HT-29 (cell line): ENCODE measurements at regions not wholly inside any gene's neighbourhood (a gene's known extent, or its start where the extent isn't known, plus 50 kb on each side); places are given as distances from the start of the nearest gene placed in this dataset.
A peak's percentile ranks its signal among the peaks of the same experiment; 100 is the strongest.
"Not testable (repeated sequence)": the region's sequence is repeated elsewhere in the genome, so short reads cannot be mapped to it uniquely, and the experiment has no call there.

Source experiments
- DNase-seq: peaks from one replicate; pipeline ENCODE4 v3.0.0-alpha.2; 2015; ENCODE audit warnings: low spot score

DNA sequence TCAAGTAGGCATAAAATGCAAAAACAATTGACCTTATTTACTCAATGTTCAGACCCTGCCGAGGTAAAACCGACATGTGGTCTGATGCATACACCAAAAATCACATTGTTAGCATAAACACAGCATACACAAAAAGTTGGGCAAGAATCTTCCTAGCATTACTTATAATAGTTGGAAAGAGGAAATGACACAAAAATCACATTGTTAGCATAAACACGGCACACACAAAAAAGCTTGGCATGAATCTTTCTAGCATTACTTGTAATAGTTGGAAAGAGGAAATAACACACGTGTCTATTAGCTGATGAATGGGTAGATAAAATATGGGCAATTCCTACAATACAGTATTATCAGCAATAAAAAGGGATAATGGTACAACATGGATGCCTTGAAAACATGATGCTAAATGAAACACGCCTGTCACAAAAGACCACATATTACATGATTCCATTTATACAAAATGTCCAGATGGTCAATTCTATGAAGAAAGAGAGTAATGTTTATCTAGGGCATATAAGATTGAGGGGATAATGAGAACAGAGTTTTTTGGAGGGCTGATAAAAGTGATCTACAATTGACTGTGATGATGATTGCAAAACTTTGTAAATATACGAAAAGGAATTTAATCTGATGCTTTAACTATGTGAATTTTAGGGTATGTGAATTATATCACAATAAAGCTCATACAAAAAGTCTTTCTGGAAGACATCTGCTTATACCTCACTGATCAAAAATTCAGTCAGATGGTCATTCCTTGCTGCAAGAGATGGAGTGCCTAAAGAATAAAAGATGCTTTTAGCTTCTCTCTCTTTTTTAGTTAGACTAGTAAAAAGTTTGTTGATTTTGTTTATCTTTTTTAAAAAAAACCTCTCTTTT lies 1019.5 kb upstream of the CITED2 start:
- DNase-seq, result no peak

GRCh38 chr6:140388815-140389214 lies 1014.4 kb upstream of the CITED2 start:
- no peak for DNase-seq

GRCh38 chr6:140388192-140388802 lies 1013.8 kb upstream of the CITED2 start:
- DNase-seq, result no peak

- DNase-seq, result no peak
These were observed 1011.2 kb upstream of the CITED2 start for GRCh38 chr6:140385679-140386078.

DNA sequence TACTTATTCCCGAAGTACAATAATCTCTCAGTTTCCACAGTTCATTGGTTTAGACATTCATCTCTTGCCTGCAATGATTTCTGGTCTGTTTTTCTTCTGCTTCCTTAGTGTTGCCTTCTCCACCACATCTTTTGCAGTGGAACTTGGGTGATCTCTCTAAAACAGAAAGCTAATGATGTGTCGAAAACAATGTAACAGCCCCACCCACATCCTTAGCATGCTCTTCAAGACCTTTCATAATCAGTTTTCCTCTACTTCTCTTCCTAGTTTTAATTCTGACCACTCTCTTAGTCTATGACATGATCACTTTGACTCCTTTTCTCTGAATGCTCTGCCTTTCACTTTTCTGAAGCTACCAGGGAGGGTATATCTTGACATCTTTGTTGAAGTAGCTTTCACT lies 1007.9 kb upstream of the CITED2 start:
- no peak for DNase-seq

DNA sequence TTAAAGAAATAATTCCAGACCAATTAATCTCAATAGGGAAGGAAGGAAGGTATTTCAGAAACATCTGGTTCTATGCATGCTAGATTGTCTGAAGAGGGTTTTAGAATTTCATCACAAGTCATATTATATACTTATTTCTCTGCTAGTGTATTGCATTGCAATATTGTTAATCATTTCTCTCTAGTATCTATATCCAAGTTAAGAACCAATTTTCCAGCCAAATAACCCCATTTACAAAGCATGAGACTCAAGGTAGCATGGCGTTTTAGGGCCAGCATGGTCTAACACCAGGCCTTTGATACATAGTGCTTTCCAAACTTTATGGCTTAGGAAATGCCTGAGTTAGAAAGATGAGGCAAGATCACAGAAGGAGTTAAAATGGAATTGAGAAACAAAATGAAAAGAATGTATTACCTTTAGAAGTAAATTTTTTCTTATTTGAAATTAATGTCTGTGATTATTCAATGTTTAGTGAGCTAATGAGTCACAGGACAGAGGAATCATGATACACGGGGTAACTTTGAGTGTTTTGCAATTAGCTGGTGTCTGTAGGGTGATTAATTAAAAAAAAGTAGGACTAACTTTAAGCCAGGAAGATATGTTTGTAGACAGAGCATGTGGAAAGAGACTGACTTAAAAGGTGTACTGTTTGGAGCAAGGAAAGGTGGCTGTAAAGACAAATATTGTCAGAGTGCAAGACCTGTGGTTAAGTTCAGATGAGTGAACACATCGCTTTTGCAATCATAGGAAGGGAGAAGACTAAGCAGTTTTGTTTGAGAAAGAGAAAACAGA lies 1006.2 kb upstream of the CITED2 start:
- no peak for DNase-seq

- DNase-seq, result no peak
These were observed 1005.5 kb upstream of the CITED2 start for GRCh38 chr6:140379919-140380318.

GRCh38 chr6:140376209-140376608 lies 1001.8 kb upstream of the CITED2 start:
- DNase-seq, result no peak

DNA sequence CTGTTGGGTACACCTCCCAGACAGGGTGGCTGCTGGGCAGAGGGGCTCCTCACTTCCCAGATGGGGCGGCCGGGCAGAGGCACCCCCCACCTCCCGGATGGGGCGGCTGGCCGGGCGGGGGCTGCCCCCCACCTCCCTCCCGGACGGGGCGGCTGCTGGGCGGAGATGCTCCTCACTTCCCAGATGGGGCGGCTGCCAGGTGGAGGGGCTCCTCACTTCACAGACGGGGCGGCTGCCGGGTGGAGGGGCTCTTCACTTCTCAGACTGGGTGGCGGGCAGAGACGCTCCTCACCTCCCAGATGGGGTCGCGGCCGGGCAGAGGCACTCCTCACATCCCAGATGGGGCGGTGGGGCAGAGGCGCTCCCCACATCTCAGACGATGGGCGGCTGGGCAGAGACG lies 999.3 kb upstream of the CITED2 start:
- not testable (repeated sequence) for DNase-seq

DNA sequence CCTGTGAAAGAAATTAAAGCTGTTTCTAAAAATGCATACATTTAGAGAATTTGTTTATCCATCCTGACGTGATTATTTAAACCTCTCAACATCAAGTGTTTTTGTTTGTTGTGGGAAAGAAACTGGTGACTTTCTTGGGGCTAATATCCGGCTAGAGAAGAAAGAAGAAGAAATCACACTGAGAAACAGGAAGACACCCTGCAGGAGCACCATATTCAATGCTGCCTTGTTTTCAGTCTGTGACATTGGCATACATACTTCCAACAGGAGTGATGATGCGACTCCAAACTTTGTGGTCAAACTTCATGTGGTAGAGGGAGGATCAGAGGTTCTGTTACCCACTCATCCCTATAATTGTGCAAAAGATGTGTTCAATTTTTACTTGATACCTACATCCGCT lies 997.6 kb upstream of the CITED2 start:
- DNase-seq, result no peak

GRCh38 chr6:140370976-140371870 lies 996.8 kb upstream of the CITED2 start:
- DNase-seq, result no peak

DNA sequence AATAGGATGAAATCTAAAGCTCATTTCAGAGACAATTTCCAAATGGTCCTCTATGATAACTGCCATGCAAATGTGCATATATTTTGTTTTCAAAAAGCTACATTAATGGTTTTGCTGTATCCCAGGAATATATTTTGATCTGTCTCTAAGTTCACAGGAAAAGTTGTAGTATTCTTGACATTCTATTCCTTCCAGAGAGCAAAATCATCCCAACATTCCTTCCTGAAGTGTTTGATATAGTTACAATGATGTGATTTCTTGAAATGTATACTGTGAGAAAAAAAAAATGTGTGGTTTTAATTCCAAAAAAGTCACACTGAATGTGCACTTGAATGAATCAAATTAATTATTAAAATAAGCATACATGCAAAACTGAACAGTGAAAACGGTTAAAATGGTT lies 996.0 kb upstream of the CITED2 start:
- DNase-seq, result no peak

- DNase-seq, result peak; percentile 16
These were observed 992.5 kb upstream of the CITED2 start for GRCh38 chr6:140366991-140367390.

DNA sequence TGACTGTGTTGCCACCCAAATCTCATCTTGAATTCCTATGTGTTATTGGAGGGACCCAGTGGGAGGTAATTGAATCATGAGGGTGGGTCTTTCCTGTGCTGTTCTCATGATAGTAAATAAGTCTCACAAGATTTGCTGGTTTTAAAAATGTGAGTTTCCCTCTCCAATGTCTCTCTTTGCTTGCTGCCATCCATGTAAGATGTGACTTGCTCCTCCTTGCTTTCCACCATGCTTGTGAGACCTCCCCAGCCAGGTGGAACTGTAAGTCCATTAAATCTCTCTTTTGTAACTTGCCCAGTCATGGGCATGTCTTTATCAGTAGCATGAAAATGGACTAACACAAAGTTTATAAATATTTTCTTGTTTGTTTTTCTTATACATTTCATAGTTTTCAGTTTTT lies 990.5 kb upstream of the CITED2 start:
- no peak for DNase-seq

DNA sequence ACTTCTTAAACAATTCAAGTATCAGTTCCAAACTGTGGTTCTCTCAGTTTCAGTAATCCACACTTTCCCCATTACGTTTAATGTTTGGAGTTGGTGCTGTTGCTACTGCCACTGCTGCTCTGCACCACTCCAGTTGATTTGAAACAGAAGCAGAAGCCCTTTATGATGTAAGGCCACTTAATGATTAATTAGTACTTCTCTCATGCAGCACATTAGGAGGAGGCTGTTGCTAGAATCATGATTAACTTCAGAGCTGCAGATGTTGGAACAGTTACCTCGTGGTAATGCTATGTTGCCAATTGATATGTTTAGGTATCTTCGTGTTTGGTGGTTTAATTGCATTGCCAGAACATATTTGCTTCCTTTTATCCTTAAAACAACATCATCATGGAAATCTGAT lies 986.2 kb upstream of the CITED2 start:
- DNase-seq, result no peak

DNA sequence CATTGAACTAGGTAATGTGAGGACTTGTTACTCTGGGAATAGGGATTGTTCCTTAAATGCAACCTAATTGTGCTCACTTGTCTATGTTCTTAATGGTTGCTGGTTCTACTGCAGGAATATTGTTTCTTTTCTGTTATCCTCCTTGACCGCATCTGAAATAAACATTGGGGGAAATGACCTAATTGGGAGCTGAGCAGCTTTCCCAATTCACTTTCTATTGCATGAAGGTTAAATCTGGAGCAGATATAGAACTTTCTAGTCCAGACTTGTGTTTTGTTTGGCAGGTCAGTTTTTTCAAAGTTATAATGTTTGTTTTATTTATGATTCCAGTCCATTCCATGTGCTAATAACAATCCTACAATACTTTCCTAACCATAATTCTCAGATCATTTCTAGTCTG lies 981.0 kb upstream of the CITED2 start:
- no peak for DNase-seq

- no peak for DNase-seq
These were observed 979.8 kb upstream of the CITED2 start for GRCh38 chr6:140354296-140354695.

DNA sequence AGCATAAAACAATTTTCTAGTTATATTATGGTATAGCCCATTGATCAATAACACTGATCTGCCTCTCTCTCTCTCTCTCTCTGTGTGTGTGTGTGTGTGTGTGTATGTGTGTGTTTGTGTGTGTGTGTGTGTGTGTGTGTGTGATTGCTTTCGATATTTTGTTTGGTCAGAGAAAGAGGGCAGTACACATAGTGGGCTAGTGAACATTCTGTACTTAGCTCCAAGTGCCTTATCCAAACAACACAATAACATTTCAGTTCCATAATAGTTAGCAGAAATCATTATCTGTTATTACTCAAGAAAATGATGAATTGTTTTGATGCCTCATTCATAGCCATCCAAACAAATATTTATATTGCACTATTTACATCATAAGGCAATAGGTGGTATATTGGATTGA lies 979.1 kb upstream of the CITED2 start:
- no peak for DNase-seq

GRCh38 chr6:140346428-140346827 lies 972.0 kb upstream of the CITED2 start:
- DNase-seq, result no peak

- DNase-seq, result no peak
These were observed 971.5 kb upstream of the CITED2 start for GRCh38 chr6:140345935-140346334.

- no peak for DNase-seq
These were observed 969.9 kb upstream of the CITED2 start for GRCh38 chr6:140344142-140344913.
